HepG2 (cell line): ENCODE measurements at regions not wholly inside any gene's neighbourhood (a gene's known extent, or its start where the extent isn't known, plus 50 kb on each side); places are given as distances from the start of the nearest gene placed in this dataset.

Experiments used
- ATAC-seq: fragments of 200-7000 bp; cut with Tn5 transposase; 3 replicates; pipeline ENCODE4 v1.9.1; 2020; ENCODE audit warnings: mild to moderate bottlenecking, moderate library complexity
- BruUV-seq: library from RNA; stranded (reverse); fragments of 400-500 nt; replicated peaks from 2 replicates; lab custom pipeline; 2021; lab: Mats Ljungman, UMichigan
- CTCF ChIA-PET: fragments of 300-600 bp; formaldehyde crosslinking; extraction: SDS; loops from one replicate; lab custom pipeline; 2021; ENCODE audit warnings: low total read pairs, inconsistent platforms, low intra/inter-chr PET ratio; lab: Yijun Ruan, JAX
- POLR2A ChIA-PET: fragments of 350-600 bp; sonication (Branson Sonifier 250); formaldehyde crosslinking; loops from one replicate; lab custom pipeline; 2020; ENCODE audit warnings: antibody characterized with exemption, inconsistent platforms; lab: Yijun Ruan, JAX
- DNase-seq: peaks from one replicate; pipeline ENCODE4 v3.0.0-alpha.2; 2015; ENCODE audit warnings: low spot score
- FAIRE-seq: peaks from 3 replicates; lab custom pipeline; 2011; peaks lifted over from hg19 to GRCh38; lab: Jason Lieb, UNC
- H2AFZ ChIP-seq: one replicate; pipeline ENCODE4 v1.6.1; 2011; ENCODE audit warnings: low read length, inconsistent platforms
- H3K27ac ChIP-seq: fragments of 300-600 bp; 3 replicates; pipeline ENCODE4 v1.8.0; 2011; ENCODE audit warnings: mixed run types, mild to moderate bottlenecking, mixed read lengths, low read length, inconsistent platforms; ENCODE audit not compliant: insufficient read depth; ENCODE audit errors: extremely low read length
- H3K27me3 ChIP-seq, 2 experiments: fragments of 200-600 bp in 1 of 2; 2 replicates in 1 of 2; 3 replicates in 1 of 2; pipeline versions ENCODE4 v1.6.0 to v1.8.0; 2011; ENCODE audit warnings: low read length in 2 of 2, mild to moderate bottlenecking in 2 of 2, moderate library complexity in 2 of 2, inconsistent platforms in 1 of 2; ENCODE audit not compliant: insufficient read depth in 2 of 2, control insufficient read depth in 1 of 2
- H3K36me3 ChIP-seq, 2 experiments: fragments of 200-600 bp in 1 of 2; replicated peaks in 1 of 2; 2 replicates in 1 of 2; 3 replicates in 1 of 2; pipeline versions ENCODE4 v1.5.1 to v1.8.0; 2011; ENCODE audit warnings: low read length in 2 of 2, inconsistent platforms in 1 of 2; ENCODE audit not compliant: insufficient read depth in 2 of 2, control insufficient read depth in 1 of 2
- H3K4me1 ChIP-seq: 2 replicates; pipeline ENCODE4 v1.5.1; 2012; ENCODE audit warnings: low read length, inconsistent platforms; ENCODE audit not compliant: insufficient read depth
- H3K4me2 ChIP-seq: 2 replicates; pipeline ENCODE4 v1.6.0; 2011; ENCODE audit warnings: low read depth, low read length, inconsistent platforms
- H3K4me3 ChIP-seq, 3 experiments: fragments of 200-600 bp in 1 of 3; sonication (generic), shearing (Covaris generic) in 1 of 3; replicated peaks in 1 of 3; 2 replicates each; pipeline ENCODE4 v1.5.1; 2011 to 2016; ENCODE audit warnings: low read length in 3 of 3, inconsistent platforms in 2 of 3, low read depth in 2 of 3, mild to moderate bottlenecking in 2 of 3, control low read depth in 1 of 3, mixed read lengths in 1 of 3; ENCODE audit not compliant: insufficient read depth in 1 of 3
- H3K79me2 ChIP-seq: one replicate; pipeline ENCODE4 v1.6.1; 2011; ENCODE audit warnings: low read length, inconsistent platforms; ENCODE audit not compliant: insufficient read depth
- H3K9ac ChIP-seq: 2 replicates; pipeline ENCODE4 v1.6.0; 2011; ENCODE audit warnings: mild to moderate bottlenecking, low read depth, low read length, inconsistent platforms; ENCODE audit not compliant: insufficient read depth
- H3K9me3 ChIP-seq: 2 replicates; pipeline ENCODE4 v1.5.1; 2012; ENCODE audit warnings: mild to moderate bottlenecking, low read length
- H4K20me1 ChIP-seq: 2 replicates; pipeline ENCODE4 v1.6.0; 2011; ENCODE audit warnings: inconsistent platforms, mild to moderate bottlenecking, low read length, moderate library complexity; ENCODE audit not compliant: insufficient read depth
- DNMT1 ChIP-seq: sonication (generic); formaldehyde crosslinking; IDR thresholded peaks from 2 replicates; pipeline ENCODE4 v1.5.1; 2020; ENCODE audit warnings: mild to moderate bottlenecking, missing genetic modification reagents
- FIP1L1 ChIP-seq: fragments of 200-400 bp; formaldehyde crosslinking; IDR thresholded peaks from 2 replicates; pipeline ENCODE4 v1.6.1; 2018; ENCODE audit warnings: low read depth, mild to moderate bottlenecking, low read length, moderate library complexity, borderline replicate concordance; ENCODE audit not compliant: insufficient read depth
- POLR2G ChIP-seq: fragments of 200-400 bp; formaldehyde crosslinking; IDR thresholded peaks from 2 replicates; pipeline ENCODE4 v1.6.1; 2018; ENCODE audit warnings: mild to moderate bottlenecking, low read depth, low read length, moderate library complexity
- PRDM15 ChIP-seq: sonication (generic); formaldehyde crosslinking; IDR thresholded peaks from 2 replicates; pipeline ENCODE4 v1.4.0; 2020; ENCODE audit warnings: missing genetic modification reagents
- SPEN ChIP-seq: sonication (generic); formaldehyde crosslinking; IDR thresholded peaks from 2 replicates; pipeline ENCODE4 v1.5.1; 2020; ENCODE audit warnings: low read depth, mild to moderate bottlenecking, missing genetic modification reagents
- TERF1 ChIP-seq: sonication (generic); formaldehyde crosslinking; IDR thresholded peaks from 2 replicates; pipeline ENCODE4 v1.8.0; 2022; ENCODE audit warnings: mild to moderate bottlenecking, missing genetic modification reagents, moderate library complexity
- ZNF136 ChIP-seq: sonication (generic); formaldehyde crosslinking; IDR thresholded peaks from 2 replicates; pipeline ENCODE4 v1.8.1; 2022; ENCODE audit warnings: low read depth, mild to moderate bottlenecking, moderate library complexity, missing genetic modification reagents
- ZNF337 ChIP-seq: sonication (generic); formaldehyde crosslinking; IDR thresholded peaks from 2 replicates; pipeline ENCODE4 v1.5.1; 2020; ENCODE audit warnings: missing genetic modification reagents, low read depth, mild to moderate bottlenecking, borderline replicate concordance
- ZNF446 ChIP-seq: sonication (generic); formaldehyde crosslinking; IDR thresholded peaks from 2 replicates; pipeline ENCODE4 v1.5.0; 2020; ENCODE audit warnings: mild to moderate bottlenecking, missing genetic modification reagents
- ZNF841 ChIP-seq: sonication (generic); formaldehyde crosslinking; IDR thresholded peaks from 2 replicates; pipeline ENCODE4 v1.8.1; 2023; ENCODE audit warnings: missing genetic modification reagents, borderline replicate concordance
- WGBS: methylation state at CpG from one replicate; pipeline ENCODE4 v1.1.6; 2017; ENCODE audit warnings: low lambda C conversion rate; 5-methylcytosine and 5-hydroxymethylcytosine counted together
- in situ Hi-C: cut with HindIII; loops from 2 replicates; pipeline ENCODE4 v1.10.0; 2017; ENCODE audit warnings: low pct_unique_long_range_greater_than_20kb; ENCODE audit not compliant: extremely low pct_ligation_motif_present
- intact Hi-C: fragments of 100-400 bp; cut with micrococcal nuclease; formaldehyde crosslinking; loops from one replicate; pipeline ENCODE4 v1.10.0; 2022; ENCODE audit not compliant: unreplicated experiment
- TF ChIP-seq, protein P1 (sequence below): IDR thresholded peaks from 2 replicates; pipeline ENCODE4 v1.6.1; 2016; ENCODE audit warnings: missing biosample characterization, missing genetic modification reagents, low read depth

- H2AFZ ChIP-seq: no peak overlapping the region
- no peaks in the 10 kb centered on the region for H3K79me2 ChIP-seq
- peak; percentile 49; the same call in 1 of the 2 replicates for TF ChIP-seq ZNF136
- TF ChIP-seq ZNF337 (CRISPR knock-in tag): no peak
- H3K27ac ChIP-seq: no peak overlapping the region
- in situ Hi-C loops: no loop called here
- DNase-seq (no peak), FAIRE-seq (no peak), ATAC-seq (no peak)
- no peak overlapping the region for H3K9ac ChIP-seq
- no peaks in the 10 kb centered on the region for H3K27me3 ChIP-seq
- H3K4me3 ChIP-seq: no peak overlapping the region
- H4K20me1 ChIP-seq: no peaks in the 10 kb centered on the region
- no peak overlapping the region for H3K4me2 ChIP-seq
- POLR2A ChIA-PET: no interaction called here
- H3K4me1 ChIP-seq: peaks cover 6% of the 10 kb centered on the region
- intact Hi-C loops: no loop called here
- H3K9me3 ChIP-seq: peaks cover 10% of the 10 kb centered on the region; the same call in 1 of the 2 replicates
- no peaks in the 10 kb centered on the region for H3K36me3 ChIP-seq
- 1% methylated on average over 1 of the region's 1 CpG for WGBS
- CTCF ChIA-PET: no interaction called here
- BruUV-seq: no TSS peak
Observed at GRCh38 chr6:155641603-155642002, 186.0 kb upstream of the NOX3 start.

GRCh38 chr6:155638200-155638599, 182.6 kb upstream of the NOX3 start:
- no peak overlapping the region for H3K4me3 ChIP-seq
- H3K27ac ChIP-seq: no peak overlapping the region
- H3K27me3 ChIP-seq: 0 out of 5 replicates have a peak, but pooled peaks cover 0 to 4% of the 10 kb centered on the region in 2 experiments
- ChIA-PET POLR2A (no interaction called here), CTCF (no interaction called here)
- H3K4me2 ChIP-seq: no peak overlapping the region
- no peaks in the 10 kb centered on the region for H3K79me2 ChIP-seq
- FAIRE-seq (no peak), ATAC-seq (no peak), DNase-seq (no peak)
- in situ Hi-C loops: no loop called here
- peaks cover 6% of the 10 kb centered on the region for H3K4me1 ChIP-seq
- no peaks in the 10 kb centered on the region for H3K36me3 ChIP-seq
- H2AFZ ChIP-seq: no peak overlapping the region
- BruUV-seq: no TSS peak
- WGBS: 4% methylated on average over 1 of the region's 1 CpG
- no peak overlapping the region for H3K9ac ChIP-seq
- peaks cover 10% of the 10 kb centered on the region; the same call in 1 of the 2 replicates for H3K9me3 ChIP-seq
- H4K20me1 ChIP-seq: no peaks in the 10 kb centered on the region
- intact Hi-C loops: no loop called here
- TF ChIP-seq DNMT1 (no peak), ZNF841 (no peak), FIP1L1 (no peak), PRDM15 (CRISPR knock-in tag) (no peak), ZNF446 (CRISPR knock-in tag) (no peak), SPEN (no peak), POLR2G (no peak), TERF1 (no peak)
- TF ChIP-seq, protein P1, sequence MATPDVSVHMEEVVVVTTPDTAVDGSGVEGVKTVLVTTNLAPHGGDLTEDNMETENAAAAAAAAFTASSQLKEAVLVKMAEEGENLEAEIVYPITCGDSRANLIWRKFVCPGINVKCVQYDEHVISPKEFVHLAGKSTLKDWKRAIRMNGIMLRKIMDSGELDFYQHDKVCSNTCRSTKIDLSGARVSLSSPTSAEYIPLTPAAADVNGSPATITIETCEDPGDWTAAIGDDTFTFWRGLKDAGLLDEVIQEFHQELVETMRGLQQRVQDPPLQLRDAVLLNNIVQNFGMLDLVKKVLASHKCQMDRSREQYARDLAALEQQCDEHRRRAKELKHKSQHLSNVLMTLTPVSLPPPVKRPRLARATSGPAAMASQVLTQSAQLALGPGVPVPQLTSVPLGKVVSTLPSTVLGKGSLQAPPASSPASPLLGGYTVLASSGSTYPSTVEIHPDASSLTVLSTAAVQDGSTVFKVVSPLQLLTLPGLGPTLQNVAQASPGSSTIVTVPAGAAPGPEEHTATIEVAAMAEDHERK (CRISPR knock-in tag): no peak
